Activated CD4-positive, CD25-positive, alpha-beta regulatory T cell treated with anti-CD3 and anti-CD28 coated beads, Interleukin-2, amount 50 U/mL, for 24 hours (primary cell): ENCODE measurements at regions not wholly inside any gene's neighbourhood (a gene's known extent, or its start where the extent isn't known, plus 50 kb on each side); places are given as distances from the start of the nearest gene placed in this dataset.
"Not testable (repeated sequence)": the region's sequence is repeated elsewhere in the genome, so short reads cannot be mapped to it uniquely, and the experiment has no call there.

Experiments
- ATAC-seq, 2 donors: fragments of 150-1000 bp; cut with Tn5 transposase; one replicate each; pipeline ENCODE4 v1.10.0; 2021; ENCODE audit warnings: mild to moderate bottlenecking in 1 of 2, moderate library complexity in 1 of 2

DNA sequence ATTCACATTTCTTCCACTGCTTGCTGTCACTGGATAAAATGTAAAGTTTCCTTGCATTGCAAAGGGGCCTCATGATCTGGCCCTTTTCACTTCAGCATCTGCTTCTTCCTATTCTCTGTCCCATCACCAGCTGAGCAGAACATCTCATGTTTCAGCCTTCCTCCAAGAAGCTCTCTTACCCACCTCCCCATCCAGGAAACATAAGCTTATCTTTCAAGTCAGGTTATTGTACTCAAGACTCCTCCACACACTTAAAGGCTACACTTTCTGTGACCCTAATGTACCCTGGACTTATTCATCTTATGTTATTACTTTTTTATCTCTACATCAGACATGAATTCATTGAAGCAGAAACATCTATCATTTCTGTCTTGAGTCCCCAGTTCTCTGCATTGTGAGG is 230.5 kb downstream of the PMAIP1 start:
- ATAC-seq, result no peak

DNA sequence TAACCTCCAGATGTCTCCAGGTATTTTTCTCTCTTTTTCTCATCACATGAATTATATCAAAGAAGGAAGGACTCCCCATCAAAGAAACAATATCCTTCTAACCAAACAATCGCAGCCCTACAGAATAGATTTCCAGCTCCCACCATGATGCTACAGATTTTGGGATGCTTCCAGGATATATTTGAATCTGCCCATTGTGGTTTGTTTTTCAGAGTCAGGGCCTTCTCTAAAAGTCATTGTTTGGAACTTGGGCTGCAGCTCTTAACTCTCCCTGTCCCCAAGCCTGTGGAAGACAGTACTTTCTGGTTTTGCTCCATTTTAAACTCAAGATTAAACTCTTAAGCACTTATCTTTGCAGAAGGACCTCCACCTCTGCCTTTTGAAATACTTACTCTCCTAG is 223.2 kb downstream of the PMAIP1 start:
- ATAC-seq, result no peak

DNA sequence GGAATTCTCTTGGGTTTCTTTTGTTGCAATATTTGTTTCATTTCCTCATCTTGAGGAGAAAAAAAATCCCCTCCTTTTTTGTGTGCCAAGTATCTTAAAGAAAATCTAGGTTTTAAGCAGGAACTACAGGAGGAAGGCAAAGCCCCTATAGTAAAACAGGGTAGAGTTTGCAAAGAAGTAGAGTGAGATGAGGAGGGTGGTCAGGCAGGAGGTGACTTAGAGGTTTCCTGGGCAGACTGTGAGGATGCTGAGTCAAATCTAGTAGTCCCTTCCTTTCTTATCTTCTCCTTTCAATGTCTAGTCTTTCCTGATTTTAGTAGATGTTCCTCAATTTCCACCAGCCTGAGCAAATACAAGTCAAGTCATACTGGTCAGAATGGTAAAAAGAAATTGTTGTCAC is 222.5 kb downstream of the PMAIP1 start:
- ATAC-seq, result no peak

DNA sequence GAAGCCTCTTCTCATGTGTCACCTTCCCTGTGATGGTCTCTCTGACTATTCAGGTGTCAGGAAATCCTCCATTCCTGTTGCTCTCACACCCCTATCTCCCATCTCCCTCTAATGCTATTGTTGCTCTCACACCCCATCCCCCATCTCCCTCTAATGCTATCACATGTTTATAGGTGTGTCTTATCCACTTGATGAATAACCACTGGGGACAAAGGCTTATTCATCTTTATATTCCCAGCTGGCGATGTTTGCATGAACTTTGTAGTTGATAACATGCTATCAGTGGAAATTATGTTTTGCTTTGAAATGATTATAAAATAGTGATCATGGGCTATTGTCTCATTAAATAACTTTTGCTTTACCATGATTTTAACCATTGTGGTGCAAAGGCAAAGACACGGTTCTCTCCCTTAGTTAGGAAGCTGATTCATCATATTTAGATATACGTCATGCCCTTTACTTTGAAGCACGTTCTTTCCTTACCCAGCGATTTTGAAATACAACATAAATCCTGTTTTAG is 220.5 kb downstream of the PMAIP1 start:
- ATAC-seq, result no peak

DNA sequence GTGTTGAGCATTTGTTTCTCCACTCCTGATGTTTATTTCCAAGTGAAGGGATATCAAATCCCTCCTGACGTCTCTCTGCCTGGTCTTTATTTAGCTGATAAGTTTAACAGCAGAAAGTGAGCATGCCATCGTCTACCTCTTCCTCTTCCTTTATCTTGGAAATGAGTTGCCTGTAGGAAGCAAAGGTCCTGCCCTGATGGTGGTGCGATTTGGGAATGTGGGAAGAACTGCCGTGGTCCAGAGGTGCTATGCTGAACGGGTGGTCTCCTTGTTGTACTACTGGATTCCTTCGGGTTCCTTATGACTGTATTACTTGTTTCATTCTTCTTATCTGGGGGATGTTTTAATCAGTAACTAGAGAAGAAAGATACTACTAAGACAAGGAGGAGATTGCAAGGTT is 217.5 kb downstream of the PMAIP1 start:
- ATAC-seq, result no peak

DNA sequence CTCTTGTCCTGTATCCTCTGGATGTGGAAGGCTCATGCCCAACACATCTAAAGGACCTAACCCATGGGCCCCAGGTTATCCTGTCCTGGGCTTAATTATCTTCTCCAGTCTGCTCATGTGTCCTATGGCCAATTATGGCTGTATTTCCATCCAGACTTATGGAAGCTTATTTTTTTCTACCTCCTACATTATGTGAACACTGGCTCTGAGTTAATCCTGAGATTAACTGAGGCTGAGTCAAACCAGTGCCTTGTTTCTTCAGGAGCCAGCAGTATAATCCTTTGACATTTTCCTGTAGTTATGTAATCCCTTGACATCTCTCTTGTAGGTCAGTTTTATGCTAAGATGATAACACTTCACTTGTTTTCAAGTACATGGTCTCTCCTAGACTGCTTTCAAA is 213.6 kb downstream of the PMAIP1 start:
- ATAC-seq, result no peak

DNA sequence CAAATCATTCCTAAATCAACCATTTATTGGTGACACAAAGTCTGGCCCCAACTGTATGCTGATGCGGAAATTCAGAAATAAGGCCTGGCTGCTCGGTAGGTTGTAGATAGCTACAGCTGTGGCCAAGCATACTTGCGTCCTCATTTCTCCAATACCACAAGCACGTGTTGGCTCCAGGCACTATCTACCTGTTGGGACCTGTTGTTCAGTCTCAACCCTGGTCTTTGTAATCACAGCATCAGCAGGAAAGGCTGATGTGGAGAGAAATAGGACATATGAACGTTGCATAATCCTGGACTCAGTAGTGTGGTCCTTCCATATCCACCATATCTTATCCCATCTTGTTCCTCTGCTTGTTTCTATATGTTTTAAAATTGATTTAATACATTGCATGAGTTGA is 212.6 kb downstream of the PMAIP1 start:
- ATAC-seq, result no peak

DNA sequence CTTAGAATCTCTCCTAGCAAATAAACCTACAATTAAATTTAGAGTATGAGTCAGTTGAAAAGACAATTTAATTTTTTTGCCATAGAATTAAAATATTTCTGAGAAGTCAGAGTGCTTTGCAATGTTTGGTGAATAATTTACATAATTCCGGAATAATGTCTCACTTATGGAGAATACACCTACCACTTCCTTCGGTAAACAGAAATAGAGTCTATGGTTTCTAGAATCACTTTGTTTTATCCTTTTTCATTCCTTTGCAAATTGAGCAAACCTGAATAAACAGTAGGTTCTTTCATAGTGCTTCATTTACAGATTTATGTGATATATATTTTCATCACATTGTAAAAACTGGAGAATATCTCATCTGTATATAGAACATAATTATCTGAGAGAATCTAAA is 211.7 kb downstream of the PMAIP1 start:
- no peak for ATAC-seq

DNA sequence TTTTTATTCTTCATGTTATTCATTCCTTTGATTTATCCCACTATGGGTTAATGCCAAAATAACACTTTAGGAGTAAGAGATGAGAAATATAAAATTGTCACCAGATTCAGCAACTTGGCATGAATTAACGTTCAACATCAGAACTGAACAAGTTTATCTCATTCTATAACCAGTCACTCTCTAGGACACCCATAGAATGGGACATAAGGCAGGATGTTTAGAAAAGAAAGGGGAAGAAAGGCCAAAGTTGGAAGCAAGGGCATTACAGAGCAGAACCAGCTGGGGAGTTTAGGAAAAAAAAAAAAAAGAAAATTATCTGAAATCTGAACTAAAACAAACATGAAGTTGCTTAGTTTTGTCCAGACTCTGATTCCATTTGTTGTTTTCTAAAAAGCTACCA is 211.0 kb downstream of the PMAIP1 start:
- ATAC-seq, result no peak

DNA sequence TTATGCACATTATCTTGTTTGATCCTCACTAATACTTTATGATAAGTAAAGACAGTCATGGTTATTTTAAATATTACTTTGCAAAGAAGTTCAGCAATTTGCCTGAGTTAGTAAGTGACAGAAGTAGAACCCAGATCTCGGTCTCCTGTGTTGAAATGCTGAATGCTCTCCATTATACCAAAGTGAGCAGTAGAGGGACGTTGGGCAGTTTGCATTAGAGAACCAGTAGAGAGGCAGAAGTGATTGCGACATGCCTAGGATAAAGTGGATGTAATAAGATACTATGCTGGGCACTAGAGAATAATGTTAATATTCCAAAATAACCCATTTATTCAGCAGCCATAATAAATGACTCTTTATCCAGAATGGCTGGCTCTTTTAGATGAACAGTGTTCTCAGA is 201.0 kb downstream of the PMAIP1 start:
- ATAC-seq, result no peak

DNA sequence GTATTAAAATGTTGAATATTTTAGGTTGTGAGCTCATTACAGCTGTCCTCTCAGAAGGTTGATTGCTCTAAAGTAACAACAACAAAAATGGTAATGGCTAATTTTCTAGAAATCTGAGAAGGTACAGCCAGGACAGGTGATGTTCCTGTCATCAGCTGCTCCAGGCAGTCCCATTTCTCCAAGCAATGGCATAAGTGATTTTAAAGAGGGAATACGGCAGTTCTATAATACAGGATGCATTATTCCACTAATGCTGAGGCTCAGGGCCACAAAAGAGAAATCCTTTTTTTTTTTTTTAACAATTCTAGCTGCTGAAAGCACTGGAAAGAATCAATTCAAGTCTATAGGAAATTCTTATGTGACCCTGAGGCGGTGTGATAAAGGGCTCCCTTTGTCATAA is 199.9 kb downstream of the PMAIP1 start:
- ATAC-seq, result no peak

DNA sequence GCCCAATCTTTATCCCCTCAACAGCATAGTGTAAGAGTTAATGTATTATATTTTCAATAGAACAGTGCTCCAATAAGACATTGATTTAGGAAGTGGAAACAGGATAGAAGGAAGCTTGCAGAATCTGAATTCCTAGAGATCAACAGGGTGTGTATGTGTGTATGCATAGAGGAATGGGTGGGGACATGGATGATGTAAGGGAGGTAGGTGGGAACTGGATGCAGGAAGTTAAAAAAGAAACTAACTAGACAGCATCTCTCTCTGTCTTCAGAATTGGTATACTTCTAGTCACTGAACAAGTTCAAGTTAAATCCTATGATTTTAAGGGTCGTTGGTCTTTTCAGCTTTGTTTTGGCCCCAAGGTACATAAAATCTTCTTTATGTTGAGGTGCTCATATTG is 196.6 kb downstream of the PMAIP1 start:
- no peak for ATAC-seq

DNA sequence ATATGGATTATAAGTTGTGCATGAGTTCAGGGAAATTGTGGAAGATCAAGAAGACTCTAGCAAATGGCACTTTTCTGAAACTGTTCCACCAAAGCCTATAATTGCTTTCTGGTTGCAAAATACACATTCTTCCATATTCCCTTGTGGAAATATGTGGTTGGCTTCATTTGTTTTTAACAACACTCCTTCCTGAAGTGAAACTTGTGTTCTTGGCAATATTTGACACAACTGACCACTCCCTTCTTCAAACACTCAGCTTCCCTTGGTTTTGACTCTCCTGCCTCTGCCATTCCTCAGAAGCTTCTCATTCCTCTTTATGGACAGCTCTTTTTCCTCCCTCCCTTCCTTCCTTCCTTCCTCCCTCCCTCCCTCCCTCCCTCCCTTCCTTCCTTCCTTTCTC is 192.3 kb downstream of the PMAIP1 start:
- ATAC-seq, result no peak

DNA sequence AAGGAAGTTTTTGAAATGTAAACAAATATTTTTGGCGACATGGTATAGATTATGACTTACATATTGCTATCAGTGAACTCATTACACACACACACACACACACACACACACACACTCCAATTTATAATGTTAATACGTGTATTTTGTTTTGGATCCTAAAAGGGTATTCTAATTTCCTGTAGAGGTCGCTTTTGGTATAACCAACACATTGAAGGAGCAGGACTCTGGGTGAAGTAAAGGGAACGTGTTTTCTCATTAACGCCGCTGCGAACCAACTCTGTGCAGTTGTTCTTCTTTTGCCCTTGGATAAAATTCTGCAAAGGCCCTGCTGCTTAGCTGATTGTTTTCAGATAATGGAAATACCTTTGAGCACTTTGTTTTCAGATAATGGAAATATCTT is 190.4 kb downstream of the PMAIP1 start:
- ATAC-seq, result no peak

DNA sequence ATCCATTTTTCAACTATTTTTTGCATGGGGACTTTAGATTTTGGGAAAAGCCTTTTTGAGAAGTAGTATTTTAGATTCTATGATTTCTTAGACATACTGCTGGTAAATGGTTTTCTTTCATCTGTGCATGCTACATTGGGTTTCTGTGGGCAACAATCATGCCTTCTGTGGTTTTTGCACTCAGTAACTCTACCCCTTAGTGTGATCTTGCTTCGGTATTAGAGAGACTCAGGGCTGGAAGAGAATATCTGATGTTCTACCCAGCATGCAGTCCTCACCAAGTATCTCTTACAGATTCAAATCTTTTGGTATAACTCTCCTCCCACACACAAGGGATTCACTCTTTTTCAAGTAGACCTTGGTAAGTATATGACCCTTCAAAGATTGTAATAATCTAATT is 183.0 kb downstream of the PMAIP1 start:
- no peak for ATAC-seq

DNA sequence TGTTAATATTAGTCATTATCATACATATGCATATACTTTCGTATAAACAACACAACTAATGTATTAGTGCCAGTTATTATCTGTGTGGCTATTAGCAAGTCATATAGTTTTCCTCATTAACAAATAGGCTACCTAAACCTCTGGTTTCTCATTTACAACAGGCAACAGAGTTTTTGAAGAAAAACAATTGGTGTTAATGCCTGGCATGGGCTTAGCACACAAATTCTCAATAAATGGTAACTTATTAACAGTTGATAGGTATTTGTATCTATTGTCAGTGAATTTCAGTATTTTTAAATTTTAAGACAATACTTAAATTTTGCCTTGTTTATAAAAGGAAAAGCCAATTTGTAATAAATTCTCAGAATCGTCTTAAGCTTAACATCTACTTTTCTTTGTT is 182.5 kb downstream of the PMAIP1 start:
- no peak for ATAC-seq

DNA sequence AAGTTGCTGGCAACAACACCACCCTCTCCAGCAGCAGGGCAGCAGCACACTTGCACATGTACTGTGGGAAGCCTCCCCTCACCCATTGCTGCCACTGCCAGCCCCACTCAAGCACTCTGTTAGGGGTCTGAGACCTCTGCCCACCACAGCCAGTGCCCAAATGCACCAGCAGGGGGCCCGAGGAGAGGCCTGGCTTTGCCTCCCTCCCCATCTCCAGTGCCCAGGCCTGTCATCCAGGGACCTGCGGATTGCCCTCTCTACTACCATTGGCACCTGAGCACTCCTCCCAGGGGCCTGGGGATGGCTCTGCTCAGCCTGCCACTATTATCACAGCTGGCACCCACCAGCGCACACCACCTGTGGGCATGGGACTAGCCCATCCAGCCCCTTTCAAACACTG is 175.7 kb downstream of the PMAIP1 start:
- no peak for ATAC-seq

DNA sequence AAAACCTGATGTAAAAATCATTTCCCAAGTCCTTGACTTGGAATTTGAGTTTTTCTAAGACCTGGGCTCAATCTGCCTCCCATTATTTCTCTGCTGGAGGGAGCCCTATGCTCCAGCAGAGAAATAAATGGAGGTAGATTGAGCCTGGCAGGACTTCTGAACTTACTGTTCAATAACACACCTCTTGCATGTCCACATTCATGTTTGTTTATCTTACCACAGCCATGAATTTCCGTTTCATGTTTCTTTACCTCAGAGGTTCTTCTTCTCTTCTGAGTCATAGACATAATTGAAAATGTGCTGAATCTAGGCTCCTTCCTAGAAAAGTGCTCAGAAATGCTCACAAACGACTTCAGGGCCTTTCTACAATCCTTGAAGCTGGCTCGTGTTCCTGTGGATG is 170.8 kb downstream of the PMAIP1 start:
- no peak for ATAC-seq

DNA sequence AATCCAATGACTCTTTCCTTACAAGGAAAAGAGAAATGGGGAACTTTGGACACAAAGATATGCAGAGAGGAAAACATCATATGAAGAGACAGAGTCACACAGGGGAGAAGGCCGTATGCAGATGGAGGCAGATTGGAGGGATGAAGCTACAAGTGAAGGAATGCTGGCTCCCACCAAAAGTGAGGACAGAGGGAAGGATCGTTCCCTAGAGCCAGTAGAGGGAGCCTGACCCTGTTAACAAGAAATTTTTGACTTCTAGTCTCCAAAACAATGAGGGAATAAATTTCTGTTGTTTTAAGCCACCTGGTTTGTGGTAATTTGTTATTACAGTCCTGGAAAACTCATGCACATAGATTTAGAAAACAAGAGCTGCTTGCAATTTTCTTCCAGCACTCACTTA is 169.3 kb downstream of the PMAIP1 start:
- ATAC-seq, result no peak

DNA sequence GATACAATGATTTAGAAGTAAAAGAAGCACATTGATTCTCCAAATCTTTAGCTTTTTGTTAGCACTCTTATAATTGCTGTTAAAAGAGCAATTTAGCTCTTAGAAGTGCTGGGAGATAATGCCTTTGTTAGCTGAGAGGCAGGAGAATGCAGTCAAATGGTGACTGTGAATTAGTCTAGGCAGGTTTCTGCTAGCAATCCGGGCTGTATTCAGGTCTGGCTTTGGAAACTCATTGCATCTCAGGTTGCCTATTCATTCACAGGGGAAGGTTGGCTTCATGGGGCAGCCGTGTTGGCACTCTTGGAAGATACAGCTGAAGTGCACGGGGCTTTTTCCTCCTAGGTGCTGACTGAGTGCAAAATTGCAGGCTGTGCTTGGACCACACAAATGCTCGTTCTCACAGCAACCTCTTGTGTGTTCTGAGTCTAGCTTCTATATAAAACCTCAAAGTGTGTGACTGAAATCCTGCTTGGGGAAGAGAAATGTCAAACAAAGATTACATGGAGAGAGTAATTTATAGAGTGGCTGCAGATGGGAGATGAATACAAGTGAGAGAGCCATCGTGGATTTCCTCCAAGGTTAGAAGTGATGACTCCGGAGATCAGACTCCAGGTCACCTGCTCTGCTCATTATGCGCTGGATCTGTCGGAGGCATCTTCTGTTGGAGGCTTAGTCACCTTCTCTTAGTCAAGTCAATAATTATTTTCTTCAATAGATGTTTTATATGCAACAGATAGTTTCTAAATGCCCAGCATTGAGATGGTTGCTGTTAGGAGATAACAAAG is 167.8 kb downstream of the PMAIP1 start:
- no peak for ATAC-seq

DNA sequence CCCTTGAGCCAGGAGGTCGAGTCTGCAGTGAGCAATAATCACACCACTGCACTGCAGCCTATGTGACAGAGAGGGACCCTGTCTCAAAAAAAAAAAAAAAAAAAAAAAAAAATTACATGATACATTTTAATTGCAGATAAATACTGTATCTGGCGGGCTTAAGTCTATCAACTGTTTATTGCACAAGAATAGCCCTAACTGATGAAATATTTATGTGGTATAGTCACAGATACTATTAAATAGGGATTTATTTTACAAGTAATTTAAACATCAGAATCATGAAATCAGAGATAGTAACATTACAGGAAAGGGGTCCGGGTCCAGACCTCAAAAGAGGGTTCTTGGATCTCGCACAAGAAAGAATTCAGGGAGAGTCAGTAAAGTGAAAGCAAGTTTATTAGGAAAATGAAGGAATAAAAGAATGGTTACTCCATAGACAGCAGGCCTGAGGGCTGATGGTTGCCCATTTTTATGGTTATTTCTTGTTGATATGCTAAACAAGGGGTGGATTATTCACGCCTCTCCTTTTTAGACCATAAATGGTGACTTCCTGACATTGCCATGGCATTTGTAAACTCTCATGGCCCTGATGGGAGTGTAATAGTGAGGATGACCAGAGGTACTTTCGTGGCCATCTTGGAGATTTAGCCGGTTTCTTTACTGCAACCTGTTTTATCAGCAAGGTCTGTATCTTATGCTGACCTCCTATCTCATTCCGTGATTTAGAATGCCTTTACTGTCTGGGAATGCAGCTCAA is 166.6 kb downstream of the PMAIP1 start:
- no peak for ATAC-seq

DNA sequence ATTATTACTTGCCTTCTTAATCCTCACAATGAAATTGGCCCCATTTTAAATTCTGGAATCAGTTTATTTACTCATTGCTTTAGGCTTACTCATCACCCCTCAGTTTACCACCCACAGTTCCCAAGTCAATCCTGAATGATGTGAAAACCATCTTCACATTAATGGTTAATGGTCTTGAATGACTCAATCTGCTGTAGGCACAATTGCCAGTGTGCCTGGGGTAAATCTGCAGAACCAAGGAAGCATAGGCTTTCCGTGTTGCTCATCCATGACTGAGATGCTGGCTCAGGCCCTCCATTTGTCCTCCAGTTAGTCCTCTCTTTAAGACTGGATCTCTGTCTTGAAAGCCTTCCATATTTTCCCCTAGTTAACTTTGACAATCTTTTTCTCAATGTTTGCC is 164.5 kb downstream of the PMAIP1 start:
- no peak for ATAC-seq

DNA sequence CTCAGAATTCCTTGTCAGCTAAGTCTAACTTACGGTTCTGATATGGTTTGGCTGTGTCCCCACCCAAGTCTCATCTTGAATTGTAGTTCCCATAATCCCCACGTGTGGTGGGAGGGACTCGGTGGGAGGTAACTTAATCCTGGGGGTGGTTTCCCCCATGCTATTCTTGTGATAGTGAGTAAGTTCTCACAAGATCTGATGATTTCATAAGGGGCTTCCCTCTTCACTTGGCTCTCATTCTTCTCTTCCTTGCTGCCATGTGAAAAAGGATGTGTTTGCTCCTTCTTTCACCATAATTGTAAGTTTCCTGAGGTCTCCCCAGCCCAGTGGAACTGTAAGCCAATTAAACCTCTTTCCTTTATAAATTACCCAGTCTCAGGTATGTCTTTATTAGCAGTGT is 163.0 kb downstream of the PMAIP1 start:
- not testable (repeated sequence) for ATAC-seq

DNA sequence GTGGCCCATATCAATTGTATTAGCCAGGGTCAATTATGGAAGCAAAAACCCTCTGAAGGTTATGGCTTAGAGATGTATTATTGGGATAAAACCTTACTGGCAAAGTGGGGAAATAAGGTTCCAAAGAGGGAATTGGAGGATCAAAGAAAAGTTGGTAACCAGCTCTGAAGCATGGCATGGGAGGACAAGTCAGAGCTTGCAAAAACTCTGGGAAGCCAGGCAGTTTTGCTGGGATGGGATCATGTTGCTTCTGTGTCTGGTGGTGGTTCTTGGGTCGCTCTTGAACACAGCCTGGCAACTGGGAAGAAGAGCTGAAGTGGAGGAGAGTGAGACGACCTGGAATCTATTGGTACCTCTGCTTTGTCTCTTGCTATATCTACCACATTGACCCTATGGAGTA is 162.6 kb downstream of the PMAIP1 start:
- no peak for ATAC-seq
